ENCODE measurements at regions not wholly inside any gene's neighbourhood (a gene's known extent, or its start where the extent isn't known, plus 50 kb on each side); places are given as distances from the start of the nearest gene placed in this dataset.
"Not testable (repeated sequence)": the region's sequence is repeated elsewhere in the genome, so short reads cannot be mapped to it uniquely, and the experiment has no call there.

- DNase-seq: no peak
- in situ Hi-C loops (cut with MboI; ENCODE audit: low pct_unique_long_range_greater_than_20kb, low sequenced_read_pairs): no loop called here
Measured at GRCh38 chr1:91120936-91121335, 99.1 kb upstream of the ZNF644 start.

GRCh38 chr1:91120421-91120820 lies 98.6 kb upstream of the ZNF644 start:
- DNase-seq: no peak
- in situ Hi-C loops (cut with MboI; ENCODE audit: low pct_unique_long_range_greater_than_20kb, low sequenced_read_pairs): no loop called here

GRCh38 chr1:91104712-91105111 lies 82.9 kb upstream of the ZNF644 start:
- no peak for DNase-seq
- in situ Hi-C loops (cut with MboI; ENCODE audit: low pct_unique_long_range_greater_than_20kb, low sequenced_read_pairs): no loop called here

GRCh38 chr1:91101328-91101727 lies 79.5 kb upstream of the ZNF644 start:
- no peak for DNase-seq
- in situ Hi-C loops (cut with MboI; ENCODE audit: low pct_unique_long_range_greater_than_20kb, low sequenced_read_pairs): no loop called here

- peak; percentile 34 for DNase-seq
- in situ Hi-C loops (cut with MboI; ENCODE audit: low pct_unique_long_range_greater_than_20kb, low sequenced_read_pairs): no loop called here
Measured at GRCh38 chr1:91099746-91100621, 78.1 kb upstream of the ZNF644 start.

- in situ Hi-C loops (cut with MboI; ENCODE audit: low pct_unique_long_range_greater_than_20kb, low sequenced_read_pairs): no loop called here
- no peak for DNase-seq
Measured at GRCh38 chr1:91098299-91098906, 76.6 kb upstream of the ZNF644 start.

GRCh38 chr1:91095321-91095720 lies 73.5 kb upstream of the ZNF644 start:
- in situ Hi-C loops (cut with MboI; ENCODE audit: low pct_unique_long_range_greater_than_20kb, low sequenced_read_pairs); DNase-seq: not testable (repeated sequence)

GRCh38 chr1:91092503-91092902 lies 70.7 kb upstream of the ZNF644 start:
- DNase-seq: no peak
- in situ Hi-C loops (cut with MboI; ENCODE audit: low pct_unique_long_range_greater_than_20kb, low sequenced_read_pairs): no loop called here

- in situ Hi-C loops (cut with MboI; ENCODE audit: low pct_unique_long_range_greater_than_20kb, low sequenced_read_pairs): no loop called here
- peak; percentile 15 for DNase-seq
Measured at GRCh38 chr1:91091812-91092211, 70.0 kb upstream of the ZNF644 start.

- DNase-seq: no peak
Measured at GRCh38 chr1:91080650-91081049, 58.8 kb upstream of the ZNF644 start.

GRCh38 chr1:91078859-91079258 lies 57.0 kb upstream of the ZNF644 start:
- in situ Hi-C loops (cut with MboI; ENCODE audit: low pct_unique_long_range_greater_than_20kb, low sequenced_read_pairs): no loop called here

More at GRCh38 chr1:91080650-91081049, 58.8 kb upstream of the ZNF644 start:
- in situ Hi-C loops (cut with MboI; ENCODE audit: low pct_unique_long_range_greater_than_20kb, low sequenced_read_pairs): no loop called here

GRCh38 chr1:91076834-91077233 lies 55.0 kb upstream of the ZNF644 start:
- DNase-seq: peak; percentile 14

More at GRCh38 chr1:91078859-91079258, 57.0 kb upstream of the ZNF644 start:
- no peak for DNase-seq

GRCh38 chr1:91075233-91076135 lies 53.6 kb upstream of the ZNF644 start:
- DNase-seq: peak; percentile 77
- in situ Hi-C loops (cut with MboI; ENCODE audit: low pct_unique_long_range_greater_than_20kb, low sequenced_read_pairs): no loop called here

More at GRCh38 chr1:91076834-91077233, 55.0 kb upstream of the ZNF644 start:
- in situ Hi-C loops (cut with MboI; ENCODE audit: low pct_unique_long_range_greater_than_20kb, low sequenced_read_pairs): no loop called here

GRCh38 chr1:91073299-91073698 lies 51.5 kb upstream of the ZNF644 start:
- in situ Hi-C loops (cut with MboI; ENCODE audit: low pct_unique_long_range_greater_than_20kb, low sequenced_read_pairs): no loop called here
- DNase-seq: no peak

GRCh38 chr1:91071838-91072237 lies 50.0 kb upstream of the ZNF644 start:
- in situ Hi-C loops (cut with MboI; ENCODE audit: low pct_unique_long_range_greater_than_20kb, low sequenced_read_pairs): no loop called here
- DNase-seq: no peak
